ENCODE measurements at regions not wholly inside any gene's neighbourhood (a gene's known extent, or its start where the extent isn't known, plus 50 kb on each side); places are given as distances from the start of the nearest gene placed in this dataset.

- TF ChIP-seq RFX5 (IDR thresholded peaks at IDR 0.05; ENCODE audit: low read depth, low read length) (no peak), CTCF (conservative IDR thresholded peaks at IDR 0.05; ENCODE audit: low read depth, low read length) (no peak), POLR2A (IDR thresholded peaks at IDR 0.05; ENCODE audit: low read depth, low read length) (no peak), MXI1 (IDR thresholded peaks at IDR 0.05; ENCODE audit: borderline replicate concordance, low read depth, low read length) (no peak), BHLHE40 (IDR thresholded peaks at IDR 0.05; ENCODE audit: low read depth, low read length) (no peak), FOS (IDR thresholded peaks at IDR 0.05; ENCODE audit: low read depth, low read length) (no peak), USF2 (IDR thresholded peaks at IDR 0.05; ENCODE audit: low read depth, low read length) (no peak), CHD1 (IDR thresholded peaks at IDR 0.05; ENCODE audit: low read depth, low read length) (no peak)
Observed at GRCh38 chr14:97138801-97139200, 341.6 kb downstream of the VRK1 start.

All from IMR-90 (cell line).